WI38 (cell line): ENCODE measurements at regions not wholly inside any gene's neighbourhood (a gene's known extent, or its start where the extent isn't known, plus 50 kb on each side); places are given as distances from the start of the nearest gene placed in this dataset.
"Not testable (repeated sequence)": the region's sequence is repeated elsewhere in the genome, so short reads cannot be mapped to it uniquely, and the experiment has no call there.

Experiments used
- H3K4me3 ChIP-seq: 2 replicates; pipeline ENCODE4 v1.5.1; 2011; ENCODE audit warnings: low read depth, mild to moderate bottlenecking, control low read depth, low read length
- TF ChIP-seq, protein P1 (sequence below): IDR thresholded peaks from 2 replicates; pipeline ENCODE4 v1.5.1; 2012; ENCODE audit warnings: low read depth, mild to moderate bottlenecking, control low read depth, low read length

DNA sequence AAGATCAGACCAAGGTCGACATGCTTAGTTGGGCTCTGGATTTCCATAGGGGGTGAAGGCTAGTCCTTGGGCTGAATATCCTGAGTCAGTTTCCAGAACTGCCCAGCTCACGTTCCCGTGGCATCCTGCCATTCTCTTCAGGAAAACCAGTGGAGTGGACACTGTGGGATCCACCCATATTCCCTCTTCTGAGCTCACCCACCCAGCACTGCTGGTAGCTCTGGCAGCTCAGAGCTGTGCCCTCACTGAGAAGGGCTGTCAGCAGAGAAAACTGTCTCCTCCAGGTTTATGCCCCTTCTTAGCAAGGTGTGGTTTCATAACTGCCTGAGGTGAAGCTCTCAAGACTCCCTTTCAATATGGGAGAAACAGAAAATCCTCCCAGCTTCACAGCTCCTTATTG is 111.7 kb downstream of the GGTLC2 start:
- H3K4me3 ChIP-seq = no peak overlapping the region
- TF ChIP-seq, protein P1, sequence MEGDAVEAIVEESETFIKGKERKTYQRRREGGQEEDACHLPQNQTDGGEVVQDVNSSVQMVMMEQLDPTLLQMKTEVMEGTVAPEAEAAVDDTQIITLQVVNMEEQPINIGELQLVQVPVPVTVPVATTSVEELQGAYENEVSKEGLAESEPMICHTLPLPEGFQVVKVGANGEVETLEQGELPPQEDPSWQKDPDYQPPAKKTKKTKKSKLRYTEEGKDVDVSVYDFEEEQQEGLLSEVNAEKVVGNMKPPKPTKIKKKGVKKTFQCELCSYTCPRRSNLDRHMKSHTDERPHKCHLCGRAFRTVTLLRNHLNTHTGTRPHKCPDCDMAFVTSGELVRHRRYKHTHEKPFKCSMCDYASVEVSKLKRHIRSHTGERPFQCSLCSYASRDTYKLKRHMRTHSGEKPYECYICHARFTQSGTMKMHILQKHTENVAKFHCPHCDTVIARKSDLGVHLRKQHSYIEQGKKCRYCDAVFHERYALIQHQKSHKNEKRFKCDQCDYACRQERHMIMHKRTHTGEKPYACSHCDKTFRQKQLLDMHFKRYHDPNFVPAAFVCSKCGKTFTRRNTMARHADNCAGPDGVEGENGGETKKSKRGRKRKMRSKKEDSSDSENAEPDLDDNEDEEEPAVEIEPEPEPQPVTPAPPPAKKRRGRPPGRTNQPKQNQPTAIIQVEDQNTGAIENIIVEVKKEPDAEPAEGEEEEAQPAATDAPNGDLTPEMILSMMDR = no peak

DNA sequence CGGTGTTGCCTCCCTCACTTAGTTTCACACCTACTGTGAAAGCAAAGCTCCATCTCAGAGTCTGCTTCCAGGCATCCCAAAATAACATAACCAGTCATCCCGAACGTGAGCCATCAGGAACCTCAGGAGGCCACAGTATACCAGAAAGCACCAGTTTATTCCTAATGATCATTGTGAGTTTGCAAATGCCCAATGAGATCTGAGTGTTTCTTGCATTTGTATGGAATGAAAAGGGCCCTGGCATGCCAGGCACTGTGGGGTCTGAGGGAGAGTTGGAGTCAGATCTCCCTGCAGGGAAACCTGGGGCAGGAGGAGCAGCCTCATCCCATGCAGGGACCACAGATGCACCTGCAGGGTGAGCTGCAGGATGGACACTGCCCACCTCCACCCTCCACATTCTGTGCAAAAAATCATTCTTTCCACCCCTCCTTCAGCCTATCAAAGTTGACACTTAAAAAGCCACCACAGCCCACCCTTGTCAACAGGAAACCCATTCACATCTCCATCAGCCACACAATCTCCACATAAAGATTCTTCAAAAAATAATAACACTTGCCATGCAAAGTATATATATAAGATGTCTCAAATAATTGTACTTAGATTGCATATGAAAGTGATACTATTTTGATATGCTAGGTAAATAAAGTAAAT is 112.3 kb downstream of the GGTLC2 start:
- H3K4me3 ChIP-seq = not testable (repeated sequence)

DNA sequence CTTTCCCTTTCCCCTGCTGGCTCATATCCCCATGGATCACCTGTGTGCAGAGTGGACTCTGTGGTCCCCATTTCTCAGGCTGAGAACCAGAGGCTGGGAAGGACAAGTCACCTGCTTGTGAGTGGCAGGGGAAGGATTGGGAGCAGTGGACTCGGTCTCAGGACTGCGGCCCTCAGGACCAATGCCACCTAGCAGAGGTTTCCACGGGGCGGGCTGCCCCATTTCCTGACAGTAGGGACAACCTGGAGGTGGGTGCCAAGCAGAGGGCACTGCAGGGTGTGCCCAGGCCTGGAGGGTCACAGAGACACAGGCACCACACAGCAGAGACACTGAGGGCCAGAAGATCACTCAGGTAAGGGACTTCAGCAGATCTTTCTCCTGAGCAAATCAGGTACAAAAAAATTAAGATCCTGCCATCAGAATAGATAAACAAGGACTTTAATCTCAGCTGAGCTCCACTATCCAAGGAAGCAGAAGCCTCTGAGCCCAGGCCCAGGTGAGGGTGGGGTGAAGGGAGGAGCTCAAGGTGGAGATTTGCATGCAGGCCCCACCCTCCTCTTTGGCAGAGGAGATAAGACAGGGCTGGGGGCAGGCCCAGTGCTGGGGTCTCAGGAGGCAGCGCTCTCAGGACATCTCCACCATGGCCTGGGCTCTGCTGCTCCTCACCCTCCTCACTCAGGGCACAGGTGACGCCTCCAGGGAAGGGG is 113.8 kb downstream of the GGTLC2 start:
- H3K4me3 ChIP-seq = not testable (repeated sequence)

DNA sequence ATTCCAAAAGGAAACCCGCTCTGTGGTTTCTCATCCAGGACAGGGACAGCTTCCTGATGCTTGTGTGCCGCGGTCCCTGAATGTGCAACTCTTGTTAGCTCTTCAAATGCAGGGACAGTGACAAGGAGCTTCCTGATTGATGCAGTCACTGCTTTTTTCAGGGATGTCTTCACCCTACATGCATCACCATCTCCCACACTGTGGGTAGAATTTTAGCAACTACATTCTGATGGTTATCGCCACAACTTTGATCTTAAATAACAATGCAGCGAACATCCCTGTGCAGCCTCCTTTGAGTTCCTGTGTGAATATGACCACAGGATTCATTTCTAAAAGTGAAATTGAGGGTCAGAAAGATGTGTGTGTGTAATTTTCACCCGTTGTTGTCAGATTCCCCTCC is 115.0 kb downstream of the GGTLC2 start:
- H3K4me3 ChIP-seq = no peak overlapping the region
- TF ChIP-seq, protein P1 = no peak

DNA sequence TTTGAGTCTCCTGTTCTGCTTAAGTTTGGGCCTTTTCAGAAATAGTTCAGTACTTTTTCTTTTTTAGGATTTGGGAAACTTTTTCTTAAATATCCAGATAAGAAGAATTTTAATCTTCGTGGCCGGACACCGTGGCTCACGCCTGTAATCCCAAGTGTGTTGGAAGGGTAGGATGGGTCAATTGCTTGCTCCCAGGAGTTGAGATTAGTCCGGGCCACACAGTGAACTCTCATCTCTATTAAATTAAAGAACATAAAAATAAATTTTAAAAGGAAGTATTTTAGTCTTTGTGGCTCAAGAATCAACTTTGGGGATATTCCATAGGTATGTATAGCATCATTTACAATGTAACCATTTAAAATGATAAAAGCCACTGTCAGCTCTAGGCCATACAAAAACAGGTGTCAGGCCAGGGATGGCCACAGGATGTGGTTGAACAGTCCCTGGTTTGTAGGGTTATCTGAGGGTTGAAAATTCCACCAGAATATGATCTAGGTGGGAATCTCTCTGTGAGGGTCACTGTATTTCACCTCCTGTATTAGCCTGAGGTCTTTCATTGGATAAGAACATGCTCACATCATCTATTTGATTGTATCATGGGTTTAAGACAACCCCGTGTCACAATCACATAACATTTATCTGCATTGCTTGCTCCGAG is 115.6 kb downstream of the GGTLC2 start:
- TF ChIP-seq, protein P1 = no peak
- no peak overlapping the region for H3K4me3 ChIP-seq

DNA sequence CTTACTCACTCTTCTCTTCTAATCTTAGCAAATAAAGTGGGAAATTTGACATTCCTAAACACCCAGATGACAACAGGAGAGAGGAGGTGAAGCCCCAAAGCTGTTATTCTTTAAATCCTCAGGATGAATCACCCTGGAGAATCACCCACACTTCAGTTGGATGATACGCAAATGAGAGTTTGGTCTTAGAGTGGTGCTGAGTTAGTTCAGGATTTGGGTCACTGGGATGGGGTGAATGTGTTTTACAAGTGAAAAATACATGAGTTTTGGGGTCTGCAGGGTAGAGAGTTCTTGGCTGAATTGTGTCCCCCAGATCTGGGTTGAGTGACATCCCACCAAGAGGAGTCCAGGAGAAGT is 117.2 kb downstream of the GGTLC2 start:
- H3K4me3 ChIP-seq = no peak overlapping the region
- TF ChIP-seq, protein P1 = no peak

DNA sequence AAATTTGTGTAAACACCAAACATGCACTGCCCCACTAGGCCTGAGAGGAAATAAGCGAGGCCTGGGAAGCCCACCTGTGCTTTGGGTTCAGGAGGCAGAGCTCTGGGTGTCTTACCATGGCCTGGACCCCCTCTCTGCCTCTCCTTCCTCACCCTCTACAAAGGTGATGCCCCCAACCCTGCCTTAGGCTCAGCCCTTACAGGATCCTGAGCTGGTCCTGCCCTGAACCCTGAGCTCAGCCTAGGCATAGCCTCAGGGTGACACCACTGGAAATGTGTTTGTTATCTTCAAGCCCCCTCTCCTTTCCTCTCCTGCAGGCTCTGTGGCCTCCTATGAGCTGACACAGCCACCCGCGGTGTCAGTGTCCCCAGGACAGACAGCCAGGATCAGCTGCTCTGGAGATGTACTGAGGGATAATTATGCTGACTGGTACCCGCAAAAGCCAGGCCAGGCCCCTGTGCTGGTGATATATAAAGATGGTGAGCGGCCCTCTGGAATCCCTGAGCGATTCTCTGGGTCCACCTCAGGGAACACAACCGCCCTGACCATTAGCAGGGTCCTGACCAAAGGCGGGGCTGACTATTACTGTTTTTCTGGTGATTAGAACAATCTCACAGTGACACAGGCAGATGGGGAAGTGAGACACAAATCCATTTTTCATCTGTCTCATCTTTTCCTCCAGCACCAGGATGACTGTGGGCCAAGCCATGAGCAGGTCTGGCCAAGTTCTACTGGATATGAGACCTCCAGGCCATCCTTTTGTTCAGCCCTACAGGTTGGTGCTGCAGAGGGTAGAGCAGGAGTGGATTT is 117.8 kb downstream of the GGTLC2 start:
- TF ChIP-seq, protein P1 = no peak

DNA sequence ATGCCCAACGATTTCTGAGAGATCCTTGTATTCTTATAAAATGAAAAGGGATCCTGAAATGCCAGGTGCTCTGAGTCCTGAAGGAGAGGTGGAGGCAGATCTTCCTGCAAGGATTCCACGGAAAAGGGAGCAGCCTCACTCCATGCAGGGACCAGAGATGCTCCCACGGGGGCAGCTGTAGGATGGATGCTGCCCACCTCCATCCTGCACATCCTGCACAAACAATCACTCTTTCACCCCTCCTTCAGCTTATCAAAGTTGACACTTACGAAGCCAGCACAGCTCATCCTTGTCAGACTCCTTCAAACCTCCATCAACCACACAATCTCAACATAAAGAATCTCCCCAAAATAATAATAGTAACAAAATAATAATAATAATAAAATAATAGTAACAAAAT is 119.1 kb downstream of the GGTLC2 start:
- TF ChIP-seq, protein P1 = no peak

More for the DNA sequence above, 117.8 kb downstream of the GGTLC2 start:
- no peak overlapping the region for H3K4me3 ChIP-seq

More for the DNA sequence above, 119.1 kb downstream of the GGTLC2 start:
- H3K4me3 ChIP-seq = no peak overlapping the region
